Transverse colon (tissue), 4 donors: ENCODE measurements at regions not wholly inside any gene's neighbourhood (a gene's known extent, or its start where the extent isn't known, plus 50 kb on each side); places are given as distances from the start of the nearest gene placed in this dataset.

ENCODE experiments used
- DNase-seq: peaks from one replicate; pipeline ENCODE4 v3.0.0-alpha.2; 2019
- H3K27ac ChIP-seq, 4 donors: fragments of 200-600 bp; sonication (generic); 2 replicates each; pipeline ENCODE4 v1.5.1; 2016 to 2018; ENCODE audit warnings: inconsistent platforms in 4 of 4
- H3K27me3 ChIP-seq: fragments of 200-600 bp; sonication (generic); 2 replicates; pipeline ENCODE4 v1.5.1; 2017; ENCODE audit warnings: inconsistent platforms
- H3K36me3 ChIP-seq, 4 donors: fragments of 200-600 bp; sonication (generic); 2 replicates each; pipeline ENCODE4 v1.5.1; 2017 to 2019; ENCODE audit warnings: inconsistent platforms in 4 of 4
- H3K4me1 ChIP-seq, 4 donors: fragments of 200-600 bp; sonication (generic); 2 replicates each; pipeline ENCODE4 v1.5.1; 2017 to 2020; ENCODE audit warnings: inconsistent platforms in 4 of 4
- H3K4me3 ChIP-seq, 4 donors: fragments of 200-600 bp; sonication (generic); 1 replicate in 1 of 4; 2 replicates in 3 of 4; pipeline versions ENCODE4 v1.5.1 to v1.6.1; 2017 to 2019; ENCODE audit warnings: inconsistent platforms in 4 of 4
- H3K9me3 ChIP-seq, 2 donors: fragments of 200-600 bp; sonication (generic); 2 replicates each; pipeline ENCODE4 v1.5.1; 2017 to 2019; ENCODE audit warnings: inconsistent platforms in 2 of 2
- CTCF ChIP-seq, 5 experiments: fragments of 200-600 bp in 3 of 5; fragments of 450-650 bp in 2 of 5; sonication (generic) in 3 of 5; IDR thresholded peaks; 1 replicate in 2 of 5; 2 replicates in 3 of 5; pipeline ENCODE4 v1.5.1; 2016 to 2017; ENCODE audit warnings: antibody characterized with exemption in 5 of 5, inconsistent platforms in 3 of 5, mild to moderate bottlenecking in 2 of 5, moderate library complexity in 1 of 5
- EP300 ChIP-seq: sonication (generic); formaldehyde crosslinking; IDR thresholded peaks from one replicate; pipeline ENCODE4 v1.6.1; 2017; ENCODE audit warnings: antibody characterized with exemption, low read depth
- POLR2A ChIP-seq: fragments of 450-650 bp; IDR thresholded peaks from one replicate; pipeline ENCODE4 v1.6.1; 2016; ENCODE audit warnings: antibody characterized with exemption, mild to moderate bottlenecking, moderate library complexity
- POLR2AphosphoS5 ChIP-seq, 3 donors: sonication (generic); formaldehyde crosslinking; IDR thresholded peaks; one replicate each; pipeline ENCODE4 v1.6.1; 2016; ENCODE audit warnings: antibody characterized with exemption in 3 of 3
- whole genome bisulfite sequencing, 2 donors: methylation state at CpG; one replicate each; pipeline ENCODE4 v1.1.5; 2018; ENCODE audit warnings: low coverage in 1 of 2; 5-methylcytosine and 5-hydroxymethylcytosine counted together
- in situ Hi-C, 4 donors: fragments of 200-750 bp; cut with MboI; loops; one replicate each; pipeline versions ENCODE4 v1.15.0 to v1.15.1; 2017; ENCODE audit warnings: low sequenced_read_pairs in 3 of 4, low pct_ligation_motif_present in 1 of 4, low pct_unique_long_range_greater_than_20kb in 1 of 4
- intact Hi-C: fragments of 100-400 bp; cut with DNase I; formaldehyde crosslinking; loops from one replicate; pipeline ENCODE4 v1.15.1; 2023; ENCODE audit warnings: low total_unique reads

GRCh38 chr22:49284931-49285330, 542.7 kb downstream of the BRD1 start:
- no peak overlapping the region for H3K4me3 ChIP-seq
- H3K36me3 ChIP-seq: no peaks in the 10 kb centered on the region
- in situ Hi-C loops: no loop called here
- intact Hi-C loops: no loop called here
- WGBS, 2 donors: 63 to 72% methylated on average over 1 to 15 of the region's 15 CpGs
- H3K27ac ChIP-seq: no peak overlapping the region
- no peaks in the 10 kb centered on the region for H3K9me3 ChIP-seq
- no peak for DNase-seq
- H3K4me1 ChIP-seq: no peaks in the 10 kb centered on the region
- peaks cover 33% of the 10 kb centered on the region for H3K27me3 ChIP-seq
- TF ChIP-seq CTCF (IDR thresholded peaks at IDR 0.05) (no peak), POLR2AphosphoS5 (IDR thresholded peaks at IDR 0.05) (no peak), POLR2A (no peak), EP300 (no peak)

GRCh38 chr22:49284056-49284784, 543.5 kb downstream of the BRD1 start:
- intact Hi-C loops: no loop called here
- 68 to 79% methylated on average over 7 to 23 of the region's 23 CpGs for WGBS, 2 donors

GRCh38 chr22:49282596-49282995, 545.1 kb downstream of the BRD1 start:
- no peak for DNase-seq
- no peaks in the 10 kb centered on the region for H3K4me1 ChIP-seq
- H3K27me3 ChIP-seq: peaks cover 37% of the 10 kb centered on the region
- no peaks in the 10 kb centered on the region for H3K36me3 ChIP-seq
- no peak overlapping the region for H3K27ac ChIP-seq
- in situ Hi-C loops: no loop called here
- WGBS, 2 donors: 33 to 90% methylated on average over 1 to 12 of the region's 12 CpGs
- intact Hi-C loops: no loop called here
- TF ChIP-seq CTCF (IDR thresholded peaks at IDR 0.05) (no peak), POLR2AphosphoS5 (IDR thresholded peaks at IDR 0.05) (no peak), EP300 (no peak), POLR2A (no peak)
- H3K9me3 ChIP-seq: no peaks in the 10 kb centered on the region
- H3K4me3 ChIP-seq: no peak overlapping the region

More at GRCh38 chr22:49284056-49284784, 543.5 kb downstream of the BRD1 start:
- Histone ChIP-seq H3K27ac (no peak overlapping the region), H3K36me3 (no peaks in the 10 kb centered on the region), H3K4me3 (no peak overlapping the region), H3K9me3 (no peaks in the 10 kb centered on the region), H3K4me1 (no peaks in the 10 kb centered on the region), H3K27me3 (peaks cover 37% of the 10 kb centered on the region)
- in situ Hi-C loops: no loop called here
- DNase-seq: no peak
- no peak for TF ChIP-seq EP300
- no peak for TF ChIP-seq POLR2A
- no peak for TF ChIP-seq POLR2AphosphoS5 (IDR thresholded peaks at IDR 0.05)
- TF ChIP-seq CTCF (IDR thresholded peaks at IDR 0.05): no peak

GRCh38 chr22:49281467-49282340, 546.0 kb downstream of the BRD1 start:
- Histone ChIP-seq H3K9me3 (no peaks in the 10 kb centered on the region), H3K4me1 (no peaks in the 10 kb centered on the region), H3K27me3 (peaks cover 43% of the 10 kb centered on the region), H3K36me3 (no peaks in the 10 kb centered on the region), H3K4me3 (no peak overlapping the region), H3K27ac (no peak overlapping the region)
- no peak for DNase-seq
- 64 to 67% methylated on average over 5 to 14 of the region's 14 CpGs for WGBS, 2 donors
- intact Hi-C loops: no loop called here
- TF ChIP-seq EP300: no peak
- TF ChIP-seq POLR2AphosphoS5 (IDR thresholded peaks at IDR 0.05): no peak
- no peak for TF ChIP-seq CTCF (IDR thresholded peaks at IDR 0.05)
- TF ChIP-seq POLR2A: no peak
- in situ Hi-C loops: no loop called here
